Activated T-cell treated with anti-CD3 and anti-CD28 coated beads, Interleukin-2, amount 50 U/mL, for 48 hours (primary cell): ENCODE measurements at regions not wholly inside any gene's neighbourhood (a gene's known extent, or its start where the extent isn't known, plus 50 kb on each side); places are given as distances from the start of the nearest gene placed in this dataset.

Source experiments
- DNase-seq, 2 experiments: peaks; one replicate each; pipeline ENCODE4 v3.0.0-alpha.2; 2020

DNA sequence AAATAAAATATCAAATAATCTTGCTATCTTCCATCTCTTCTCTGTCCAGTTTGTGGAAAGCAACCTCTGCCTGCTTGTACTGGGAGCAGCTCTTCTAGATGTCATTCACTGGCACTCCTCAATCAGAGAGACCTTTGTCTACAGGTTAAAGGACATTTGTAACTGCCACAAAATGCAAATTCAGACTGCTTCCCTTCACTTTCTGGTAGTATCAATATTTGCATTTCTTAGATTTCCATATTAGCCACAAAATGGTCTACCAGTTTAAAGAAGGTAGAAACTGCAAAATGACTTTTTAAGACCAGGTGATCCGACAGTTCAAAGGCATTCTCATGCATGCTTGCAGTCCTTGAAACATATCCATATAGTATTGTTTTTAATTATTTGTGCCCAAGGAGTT is 51.7 kb upstream of the RCN1 start:
- no peak for DNase-seq

DNA sequence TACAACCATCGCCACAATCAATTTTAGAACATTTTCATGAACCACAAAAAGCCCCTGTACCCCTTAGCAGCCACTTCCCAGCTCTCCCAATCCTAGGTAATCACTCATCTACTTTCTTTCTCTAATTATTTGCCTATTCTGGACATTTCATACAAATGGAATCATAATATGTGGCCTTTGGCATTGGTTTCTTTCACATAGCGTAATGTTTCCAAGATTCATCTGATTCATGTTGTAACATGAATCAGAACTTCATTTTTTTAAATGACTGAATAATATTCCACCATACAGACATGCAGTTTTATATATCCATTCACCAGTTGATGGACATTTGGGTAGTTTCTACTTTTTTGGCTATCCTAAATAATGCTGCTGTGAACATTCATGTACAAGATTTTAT is 56.2 kb upstream of the RCN1 start:
- no peak for DNase-seq

DNA sequence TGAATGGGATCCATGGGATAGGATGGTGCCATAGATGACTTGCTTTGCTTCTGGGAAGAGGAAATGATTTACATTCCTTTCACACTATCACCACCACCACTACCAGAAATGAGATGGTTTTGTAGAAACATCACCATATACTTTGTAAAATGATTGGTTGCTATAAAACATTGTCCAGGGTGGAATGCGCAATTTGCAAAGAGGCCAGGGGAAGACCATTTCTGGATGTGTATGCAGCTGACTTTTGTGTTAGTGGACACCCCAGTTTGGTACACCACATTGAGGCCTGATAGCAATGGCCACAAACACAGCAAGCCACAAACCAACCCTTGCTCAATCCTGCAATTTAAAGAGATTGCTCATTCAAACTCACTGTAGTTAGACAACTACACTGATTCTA is 56.7 kb upstream of the RCN1 start:
- no peak for DNase-seq

DNA sequence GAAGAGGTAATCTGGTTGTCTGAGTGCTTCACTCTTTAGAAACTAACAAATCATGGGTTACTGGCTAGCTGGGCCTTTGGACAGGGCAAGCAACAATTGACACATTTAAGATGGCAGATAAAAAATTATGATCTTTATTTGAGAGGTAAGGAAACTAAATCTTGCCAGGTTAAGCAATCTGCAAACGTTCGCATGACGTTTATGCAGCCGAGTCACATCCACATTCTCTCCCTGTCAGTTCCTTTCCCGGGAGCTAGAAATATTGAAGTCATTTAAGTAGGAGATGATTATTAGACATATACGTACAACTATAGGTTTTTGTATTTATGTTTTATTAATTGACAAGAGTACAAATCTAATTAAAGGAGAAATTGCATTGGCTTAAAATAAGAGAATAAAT is 57.4 kb upstream of the RCN1 start:
- DNase-seq: no peak

DNA sequence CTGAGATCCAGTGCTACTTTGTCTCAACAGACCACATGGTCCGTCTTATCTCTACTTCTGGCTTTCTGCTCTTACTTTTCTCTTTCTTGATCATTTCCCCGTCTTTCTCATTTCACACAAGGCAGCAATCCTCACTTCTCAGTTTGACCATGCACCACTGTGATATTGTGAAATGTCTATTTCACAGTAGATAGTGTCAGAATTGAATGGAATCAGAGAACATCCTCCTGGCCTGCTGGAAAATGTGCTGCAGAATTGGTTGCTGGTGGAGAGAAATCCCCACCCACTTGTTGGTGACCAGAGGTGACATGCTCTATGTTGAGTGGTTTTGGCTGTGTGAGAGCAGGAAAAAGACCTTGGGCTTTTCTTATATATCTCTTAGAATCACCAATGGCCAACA is 57.8 kb upstream of the RCN1 start:
- DNase-seq: no peak

DNA sequence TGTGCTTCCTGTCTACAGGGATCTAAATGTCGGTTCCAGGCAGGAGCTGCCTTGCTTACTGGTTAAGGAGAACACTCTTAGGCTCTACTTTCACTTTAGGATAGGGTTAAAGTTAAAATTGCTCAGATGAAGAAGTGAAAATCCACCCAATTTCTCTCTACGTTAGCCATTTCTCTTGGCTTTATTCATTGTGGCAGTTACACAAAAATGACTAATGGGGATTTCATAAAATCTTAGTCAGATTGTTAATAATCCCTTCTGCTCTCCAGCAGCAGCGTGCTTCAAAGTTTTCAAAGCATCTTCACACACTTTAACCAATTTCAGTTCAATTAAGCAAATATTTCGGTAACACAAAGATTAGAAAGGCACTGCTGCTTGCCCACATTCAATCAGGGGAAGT is 58.4 kb upstream of the RCN1 start:
- no peak for DNase-seq

DNA sequence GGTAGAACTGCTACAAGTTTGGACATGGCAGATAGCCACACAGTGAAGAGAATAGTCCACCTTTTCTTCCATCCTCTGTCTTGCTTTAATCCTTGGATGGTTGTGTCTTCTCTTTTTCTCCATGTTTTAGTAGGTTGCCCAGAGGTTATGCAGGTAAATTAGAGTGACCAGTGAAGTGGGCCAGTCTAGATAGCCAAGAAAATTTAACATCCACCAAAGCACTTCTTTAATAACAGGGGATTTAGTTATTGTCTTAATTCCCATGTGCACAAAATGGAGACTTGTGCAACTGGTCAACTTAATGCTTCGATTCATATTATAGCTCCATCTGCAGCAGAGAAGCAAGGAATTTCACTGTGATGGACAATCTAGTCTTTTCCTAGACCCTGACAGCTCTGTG is 58.8 kb upstream of the RCN1 start:
- no peak for DNase-seq

DNA sequence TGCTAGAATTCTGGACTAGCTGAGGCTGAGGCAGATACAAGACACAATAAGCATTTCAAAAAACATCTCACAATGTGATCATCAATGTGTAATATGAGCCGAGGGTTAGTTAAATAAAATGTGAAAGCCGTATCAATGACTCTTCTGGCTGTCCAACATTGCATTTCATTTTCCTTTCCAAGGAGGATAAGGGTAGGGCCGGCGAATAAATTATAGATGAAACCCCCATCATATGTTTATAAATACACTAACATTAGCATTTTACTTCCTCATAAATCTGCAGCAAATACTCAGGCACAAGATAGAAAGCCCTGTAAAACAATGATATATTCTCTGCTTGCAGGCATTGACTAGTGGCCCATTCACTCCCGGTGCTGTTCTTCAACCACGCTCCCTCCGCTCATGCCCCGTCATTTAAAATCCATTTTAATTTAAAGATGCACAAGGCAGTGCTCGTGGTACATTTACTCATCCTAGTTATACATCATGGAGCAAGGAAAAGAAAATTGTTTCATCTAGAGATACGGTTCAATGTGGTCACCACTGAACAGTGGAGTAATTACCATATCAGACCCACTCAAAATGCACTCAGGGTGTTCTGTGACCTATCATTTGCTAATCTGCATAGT is 59.9 kb upstream of the RCN1 start:
- no peak for DNase-seq

DNA sequence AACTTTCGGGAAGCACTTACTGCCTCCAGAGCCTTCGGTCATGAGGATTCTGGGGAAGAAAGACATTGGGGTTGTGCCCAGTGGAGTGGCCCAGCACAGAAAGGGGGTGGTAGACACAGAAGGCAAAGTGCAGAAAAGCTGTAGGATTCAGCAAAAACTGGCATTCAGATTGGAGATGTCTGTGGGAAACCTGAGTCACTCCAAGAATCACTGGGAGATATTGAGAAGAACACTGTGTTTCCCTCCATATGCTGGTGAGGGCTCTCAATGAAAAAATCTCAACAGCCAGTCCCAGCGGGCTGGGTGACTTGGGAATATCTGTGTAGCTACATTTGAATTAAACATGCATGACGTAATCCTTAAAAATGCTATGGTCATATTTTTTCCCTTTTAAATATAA is 61.2 kb upstream of the RCN1 start:
- no peak for DNase-seq

DNA sequence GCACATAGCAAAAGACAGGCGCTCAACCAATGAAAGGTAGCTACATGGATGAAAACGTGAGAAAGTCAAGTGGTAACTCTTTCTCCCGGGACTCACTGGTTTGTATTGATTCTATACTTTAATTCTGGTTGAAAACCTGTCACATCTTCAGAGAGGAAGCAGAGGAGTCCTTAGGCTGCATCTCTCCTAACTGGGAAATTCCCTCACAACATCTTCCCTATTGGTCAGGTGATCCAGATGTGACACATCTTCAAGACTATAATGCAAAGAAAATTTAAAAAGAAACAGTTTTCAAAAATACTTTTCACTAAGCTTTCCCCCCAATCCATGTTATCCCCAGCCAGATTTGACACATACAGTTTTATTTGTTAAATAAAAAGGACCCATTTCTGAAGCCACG is 62.7 kb upstream of the RCN1 start:
- DNase-seq: no peak

DNA sequence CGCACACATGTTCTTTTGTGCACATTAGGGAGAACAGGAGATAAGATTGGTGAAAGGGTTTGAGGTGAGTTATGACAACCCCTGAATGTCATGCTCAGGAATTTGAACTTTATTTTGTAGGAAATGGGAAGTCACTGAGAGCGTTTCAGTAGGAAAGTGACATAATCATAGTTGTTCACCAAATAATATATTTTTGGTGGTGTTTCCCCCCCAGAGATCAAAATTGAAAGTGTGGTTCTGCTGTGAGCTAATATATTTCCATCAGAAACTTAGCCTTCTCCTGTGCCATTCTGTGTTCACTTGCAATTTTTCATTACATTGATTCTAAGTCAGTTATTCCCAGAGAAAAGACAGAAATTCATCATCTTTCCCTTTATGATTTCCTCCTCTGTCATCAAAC is 64.1 kb upstream of the RCN1 start:
- DNase-seq: no peak

DNA sequence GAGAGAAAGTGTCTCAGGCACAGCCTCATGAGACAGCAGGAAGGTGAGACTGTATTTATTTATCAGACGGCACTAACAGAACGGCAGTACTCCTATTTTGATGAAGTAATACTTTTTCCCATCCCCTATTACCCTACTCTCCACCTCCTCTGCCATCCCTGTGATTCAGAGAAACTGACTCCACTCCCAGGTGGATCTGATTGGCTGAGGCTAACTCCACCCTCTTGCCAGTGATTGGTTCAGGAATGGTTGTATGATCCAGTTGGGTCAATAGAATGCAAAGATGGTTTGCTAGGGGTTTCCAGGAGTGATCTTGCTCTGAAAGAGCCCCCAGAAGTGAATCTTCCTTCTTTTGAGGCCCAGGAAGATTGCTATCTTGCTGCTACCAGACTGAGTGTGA is 65.9 kb upstream of the RCN1 start:
- no peak for DNase-seq

DNA sequence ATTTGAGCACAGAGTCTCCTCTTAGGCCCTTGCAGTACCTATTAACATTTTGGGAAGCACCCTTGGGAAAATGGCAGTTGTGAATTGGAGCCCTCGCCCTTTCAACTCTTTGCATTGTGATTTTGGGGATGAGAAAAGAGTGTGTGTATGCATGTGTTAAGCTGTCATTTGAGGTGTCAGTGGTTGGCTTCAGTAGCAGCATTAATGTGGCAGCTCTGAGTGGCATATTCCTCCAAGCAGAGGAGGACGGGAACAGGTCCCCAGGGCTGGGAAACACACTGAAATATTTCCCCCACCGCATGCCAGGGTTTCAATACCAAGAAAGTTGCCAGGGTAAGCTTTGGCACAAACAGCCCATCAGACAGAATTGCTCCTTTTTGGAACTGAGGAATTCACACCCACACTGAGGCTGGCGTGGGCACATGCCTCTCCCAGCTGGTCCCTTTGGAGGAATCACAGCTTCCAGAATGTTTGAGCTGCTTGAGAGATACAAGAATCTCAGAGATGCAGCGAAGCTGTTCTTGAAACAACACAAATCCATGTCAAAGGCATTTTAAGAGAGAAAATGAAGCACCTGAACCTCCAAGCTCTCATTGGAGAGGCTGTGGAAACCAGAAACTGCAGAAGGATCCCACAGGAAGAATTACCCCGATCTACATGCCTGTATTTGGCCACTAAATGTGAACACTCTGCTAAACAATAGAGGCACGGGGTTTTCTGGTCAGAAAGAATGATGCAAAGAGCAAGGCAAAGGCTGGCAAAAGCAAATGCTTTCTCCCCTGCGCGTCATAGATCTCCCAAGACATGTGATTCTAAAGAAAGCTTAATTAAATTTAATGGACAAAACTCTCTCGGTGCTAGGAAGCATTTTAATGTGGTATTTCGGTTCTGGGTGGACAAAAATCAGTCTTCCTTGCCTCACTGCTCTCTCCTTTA is 67.2 kb upstream of the RCN1 start:
- DNase-seq: no peak

DNA sequence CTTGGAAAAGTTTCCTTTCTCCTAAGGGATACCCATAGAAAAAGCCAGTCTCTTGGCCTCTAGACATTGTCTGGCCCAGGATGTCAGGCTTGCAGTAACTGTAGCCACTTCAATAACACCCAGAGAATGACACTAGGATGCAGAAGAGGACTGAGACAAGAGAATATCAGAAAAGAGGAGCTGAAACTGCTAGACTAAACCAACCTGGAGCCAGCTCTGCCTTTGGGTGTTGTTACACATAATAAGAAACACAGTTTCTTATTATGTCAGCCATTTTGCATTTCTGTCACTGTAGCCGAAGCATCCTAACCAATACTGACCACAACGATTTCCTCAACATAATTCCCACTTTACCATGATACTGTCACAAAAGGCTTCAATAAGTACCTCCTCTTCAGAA is 72.2 kb upstream of the RCN1 start:
- DNase-seq: no peak

DNA sequence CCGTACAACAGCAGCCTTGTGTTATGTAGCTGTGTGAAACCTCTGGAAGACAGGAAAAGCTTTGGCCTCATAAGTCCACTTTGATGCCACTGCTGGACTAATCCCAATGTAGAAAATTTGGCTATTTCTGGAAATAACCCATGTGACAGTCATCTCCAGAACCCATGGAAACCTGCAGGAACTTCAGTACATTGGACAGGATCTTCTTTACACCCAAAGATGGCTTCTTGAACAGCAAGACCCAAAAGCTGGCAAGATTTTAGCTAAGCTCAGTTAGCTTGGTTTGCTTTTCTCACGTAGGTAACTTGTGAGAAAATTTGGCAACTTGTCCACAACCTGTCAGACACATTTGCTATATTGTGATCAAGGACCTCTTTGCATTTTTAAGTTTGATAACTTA is 74.8 kb upstream of the RCN1 start:
- no peak for DNase-seq

DNA sequence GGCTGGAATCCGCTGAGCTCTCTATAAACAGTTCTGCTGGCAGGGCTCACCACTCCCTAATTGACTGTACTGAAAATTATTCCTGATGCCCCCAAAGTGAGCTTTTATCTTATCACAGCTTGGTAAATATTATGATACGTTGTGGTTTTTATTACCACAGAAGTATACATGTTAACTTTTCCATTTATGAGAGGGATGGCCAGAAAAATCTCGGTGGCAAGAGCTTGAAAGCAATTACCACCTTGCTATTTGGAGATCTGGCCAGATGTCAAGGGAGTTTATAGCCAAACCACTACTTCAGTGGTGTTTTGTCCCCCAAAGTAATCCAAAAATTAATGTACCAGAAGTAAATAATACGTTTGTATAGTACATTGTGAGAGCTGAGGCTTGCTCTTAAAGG is 75.4 kb upstream of the RCN1 start:
- DNase-seq: no peak

DNA sequence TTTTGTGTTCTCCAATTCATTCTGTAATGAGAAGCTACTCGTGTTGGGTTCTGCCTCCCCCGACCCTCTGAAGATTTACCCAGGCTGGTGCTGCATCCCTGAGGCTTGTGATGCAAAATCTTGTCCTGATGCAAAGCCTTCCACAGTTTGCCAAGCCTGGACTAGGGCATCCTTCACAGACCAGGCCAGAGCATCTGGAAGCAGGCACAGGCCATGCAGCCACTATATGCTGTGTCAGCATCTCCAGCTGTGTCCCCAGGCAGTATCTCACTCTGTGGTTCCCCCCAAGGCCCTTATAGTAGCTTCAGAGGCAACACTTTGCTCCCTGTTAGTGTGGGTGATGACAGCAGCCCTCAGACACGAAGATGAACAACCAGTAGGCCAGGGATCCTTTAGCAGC is 77.3 kb upstream of the RCN1 start:
- no peak for DNase-seq

DNA sequence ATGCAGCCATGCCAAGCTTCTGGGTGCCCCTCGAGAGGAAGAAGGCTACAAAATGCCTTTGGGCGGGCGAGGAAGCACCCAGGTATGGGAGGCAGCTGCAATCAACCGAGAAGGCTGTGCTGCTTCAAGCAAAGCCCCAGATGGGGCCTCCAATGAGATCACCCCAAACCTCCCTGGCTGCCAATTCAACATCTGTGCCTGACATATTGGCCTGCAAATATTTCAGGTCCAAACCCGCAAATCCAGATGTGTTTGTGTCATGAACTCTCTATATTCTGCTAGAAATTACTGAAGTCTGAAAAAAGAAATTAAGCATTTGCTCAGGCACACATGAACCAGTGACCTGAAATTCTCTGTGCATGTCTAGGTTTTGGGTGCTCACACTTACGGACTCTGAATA is 78.8 kb upstream of the RCN1 start:
- no peak for DNase-seq

DNA sequence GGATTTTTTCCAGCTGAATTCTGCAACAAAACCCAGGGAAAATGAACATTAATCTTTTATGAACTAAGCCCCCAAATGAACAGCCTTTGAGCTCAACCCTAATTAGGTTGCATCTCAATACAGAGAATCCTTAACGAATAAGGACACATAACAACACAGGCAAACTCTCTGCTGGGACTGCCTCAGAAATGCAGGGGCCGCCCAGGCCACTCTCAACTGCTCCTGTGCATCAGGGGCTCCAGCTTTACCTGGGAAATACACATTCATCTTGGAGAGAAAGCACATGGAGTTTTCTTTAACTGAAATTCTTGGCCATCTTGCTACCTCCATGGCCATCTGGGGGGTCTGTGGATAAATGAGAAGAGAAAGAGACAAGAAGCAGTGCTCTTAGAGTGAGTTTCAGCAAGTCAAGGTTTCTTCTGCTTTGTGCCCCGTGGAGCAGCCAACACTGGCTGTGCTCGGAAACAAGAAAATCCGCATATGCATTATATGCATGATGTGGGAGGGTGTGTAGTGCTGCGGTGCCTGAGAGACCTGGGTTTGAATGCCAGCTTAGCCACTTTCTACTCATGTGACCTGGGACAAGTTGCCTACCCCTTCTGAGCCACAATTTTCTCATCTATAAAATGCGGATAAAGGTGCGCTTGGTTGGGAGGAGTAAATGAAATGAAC is 81.9 kb upstream of the RCN1 start:
- no peak for DNase-seq

DNA sequence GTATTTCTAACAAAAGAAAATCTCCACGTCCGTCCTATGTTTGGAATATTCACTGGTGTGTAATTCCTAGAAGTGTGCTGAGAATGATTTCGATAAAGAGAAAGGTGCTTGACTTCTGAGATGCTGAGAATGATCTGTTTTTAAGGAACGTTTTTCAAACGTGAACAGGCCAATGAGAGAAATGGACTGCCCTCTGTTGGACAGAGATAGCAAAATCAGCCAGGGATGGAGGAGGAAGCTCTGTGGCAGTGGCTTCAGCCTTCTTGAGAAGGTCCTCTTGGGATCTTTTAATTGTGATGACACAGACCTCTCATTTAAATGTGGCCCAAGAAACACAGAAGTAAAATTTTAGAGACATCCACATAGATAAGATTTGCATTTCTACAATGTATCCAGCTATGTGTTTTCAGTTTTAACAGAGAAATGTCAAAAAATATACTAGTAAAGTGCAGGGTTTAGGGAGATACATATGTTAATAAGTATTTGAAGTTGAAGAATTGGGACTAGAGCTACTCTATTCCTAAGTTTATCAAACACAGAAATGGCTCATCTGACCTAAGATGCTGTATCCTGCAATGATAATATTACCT is 84.0 kb upstream of the RCN1 start:
- no peak for DNase-seq

DNA sequence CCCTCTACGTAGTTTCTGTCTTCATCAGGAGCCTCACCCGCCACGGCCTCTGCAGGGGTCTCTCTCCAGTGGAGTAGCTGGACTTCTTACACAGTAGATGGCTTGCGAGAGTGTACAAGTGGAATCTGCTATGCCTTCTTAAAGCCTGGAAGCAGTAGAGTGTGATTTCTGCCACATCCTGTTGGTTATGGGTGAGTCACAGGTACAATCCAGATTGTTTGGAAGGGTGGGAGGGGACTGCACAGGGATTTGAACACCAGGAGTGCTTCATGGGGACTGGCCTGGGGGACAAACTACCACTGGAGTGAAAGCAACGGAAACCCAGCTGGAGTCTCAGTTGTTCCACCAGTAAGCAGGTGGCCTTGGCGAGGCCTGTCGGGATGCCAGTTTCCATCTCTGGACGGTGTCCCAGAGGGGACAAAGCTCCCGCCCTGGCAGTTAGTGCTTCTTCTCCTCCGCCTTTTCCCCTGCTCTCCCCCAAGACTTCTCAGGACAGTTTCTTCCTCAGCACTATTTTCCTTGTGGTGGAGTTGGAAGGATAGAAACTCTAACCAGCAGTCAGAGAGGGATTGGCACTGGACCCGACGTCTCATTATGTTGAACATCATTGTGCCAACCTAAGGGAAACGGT is 85.0 kb upstream of the RCN1 start:
- DNase-seq: no peak

DNA sequence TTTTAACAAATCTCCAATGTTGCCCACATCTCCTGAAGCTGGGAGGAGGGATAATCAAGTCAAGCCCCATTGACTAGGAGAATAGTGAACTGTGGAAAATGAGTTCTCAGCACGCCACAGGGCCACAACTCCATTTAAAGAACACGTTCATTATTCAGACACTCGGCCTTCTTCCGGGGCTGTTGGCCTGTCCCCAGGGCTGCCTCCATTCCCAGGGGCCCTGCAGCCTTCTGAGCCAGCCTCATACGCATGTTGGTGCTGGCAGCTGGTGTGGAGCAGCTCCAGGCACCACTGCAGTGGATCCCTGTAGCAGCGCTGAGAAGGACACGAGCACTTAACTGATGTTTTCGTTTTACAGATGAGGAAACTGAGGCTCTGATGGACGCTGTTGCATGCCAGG is 87.5 kb upstream of the RCN1 start:
- DNase-seq: no peak

DNA sequence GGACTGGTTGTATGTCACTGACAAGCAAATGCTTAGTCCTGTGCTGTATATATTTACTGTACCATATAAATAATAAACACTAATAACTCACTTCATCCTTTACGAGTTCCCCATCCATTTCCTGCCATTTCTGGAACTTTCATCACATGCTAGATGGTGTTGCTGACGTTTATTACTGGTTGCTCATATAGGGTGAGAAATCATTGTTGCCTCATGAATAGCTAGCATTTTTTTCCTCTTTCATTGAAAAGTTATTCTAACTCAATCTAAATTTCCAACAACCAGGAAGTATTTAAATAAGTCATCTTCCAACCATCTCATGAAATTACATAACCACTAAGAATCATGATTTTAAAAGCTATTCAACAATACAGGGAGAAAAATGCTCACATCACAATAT is 88.6 kb upstream of the RCN1 start:
- no peak for DNase-seq
